ENCODE measurements at regions not wholly inside any gene's neighbourhood (a gene's known extent, or its start where the extent isn't known, plus 50 kb on each side); places are given as distances from the start of the nearest gene placed in this dataset.

- Histone ChIP-seq H3K79me1 (ENCODE audit: low read depth, low read length) (no peaks in the 10 kb centered on the region), H2BK120ac (ENCODE audit: low read depth, low read length) (no peak overlapping the region), H2AK5ac (ENCODE audit: low read depth, low read length) (no peak overlapping the region), H3K9me3 (replicated peaks in 1 of 2; ENCODE audit: control insufficient read depth in 2 of 2, insufficient read depth in 1 of 2, low read depth in 1 of 2, low read length in 2 of 2) (peaks cover 0 to 7% of the 10 kb centered on the region in 2 donors), H4K91ac (ENCODE audit: low read depth, low read length, poor library complexity) (no peak overlapping the region), H3K18ac (ENCODE audit: low read length) (peak overlapping the region; percentile 44), H3K36me3 (replicated peaks in 1 of 2; ENCODE audit: control insufficient read depth in 2 of 2, insufficient read depth in 2 of 2, low read length in 2 of 2) (no peaks in the 10 kb centered on the region), H3K27me3 (ENCODE audit: control insufficient read depth in 3 of 3, insufficient read depth in 3 of 3, low read depth in 1 of 3, low read length in 3 of 3) (peaks cover 0 to 20% (median 5%) of the 10 kb centered on the region in 3 experiments), H3K4me2 (ENCODE audit: insufficient read depth, low read length, poor library complexity, severe bottlenecking) (no peak overlapping the region), H3K14ac (ENCODE audit: low read length) (no peak overlapping the region), H3K4me1 (ENCODE audit: control insufficient read depth in 2 of 2, insufficient read depth in 1 of 2, low read depth in 1 of 2, low read length in 2 of 2) (peaks cover 0 to 14% of the 10 kb centered on the region in 2 donors), H3K23ac (ENCODE audit: low read depth, low read length, poor library complexity) (no peak overlapping the region), H3K9ac (ENCODE audit: low read depth, low read length, poor library complexity) (no peak overlapping the region), H3K4me3 (ENCODE audit: low read length in 2 of 2) (peak overlapping the region in 1 of 2 donors; percentile 4), H2BK5ac (ENCODE audit: low read length) (no peak overlapping the region), H2BK12ac (ENCODE audit: low read length) (no peak overlapping the region), H3K4ac (ENCODE audit: low read length) (no peak overlapping the region), H2AFZ (ENCODE audit: low read length) (no peak overlapping the region), H3K27ac (replicated peaks; ENCODE audit: low read length) (no peak overlapping the region), H4K8ac (ENCODE audit: low read depth, low read length) (no peak overlapping the region), H2BK15ac (ENCODE audit: low read length) (no peak overlapping the region)
- no CpG with 5 or more reads among the region's 9 CpGs for WGBS, 2 donors (ENCODE audit: extremely low coverage in 2 of 2, insufficient read length in 2 of 2, insufficient replicate concordance in 1 of 2)
- DNase-seq (ENCODE audit: low spot score): no peak
Measured at GRCh38 chr22:48235744-48236143, 1473.3 kb downstream of the TBC1D22A start.

- H3K4me3 ChIP-seq (ENCODE audit: low read length in 2 of 2): no peak overlapping the region
Measured at GRCh38 chr22:48234011-48234410, 1471.6 kb downstream of the TBC1D22A start.

GRCh38 chr22:48233586-48233985 lies 1471.1 kb downstream of the TBC1D22A start:
- Histone ChIP-seq H2BK120ac (ENCODE audit: low read depth, low read length) (no peak overlapping the region), H3K9me3 (replicated peaks in 1 of 2; ENCODE audit: control insufficient read depth in 2 of 2, insufficient read depth in 1 of 2, low read depth in 1 of 2, low read length in 2 of 2) (peaks cover 0 to 9% of the 10 kb centered on the region in 2 donors), H3K23ac (ENCODE audit: low read depth, low read length, poor library complexity) (no peak overlapping the region), H2BK5ac (ENCODE audit: low read length) (no peak overlapping the region), H3K14ac (ENCODE audit: low read length) (no peak overlapping the region), H2AK5ac (ENCODE audit: low read depth, low read length) (no peak overlapping the region), H3K18ac (ENCODE audit: low read length) (no peak overlapping the region), H2BK12ac (ENCODE audit: low read length) (no peak overlapping the region), H3K4me1 (ENCODE audit: control insufficient read depth in 2 of 2, insufficient read depth in 1 of 2, low read depth in 1 of 2, low read length in 2 of 2) (no peaks in the 10 kb centered on the region), H4K91ac (ENCODE audit: low read depth, low read length, poor library complexity) (no peak overlapping the region), H3K9ac (ENCODE audit: low read depth, low read length, poor library complexity) (no peak overlapping the region), H3K4me3 (ENCODE audit: low read length in 2 of 2) (no peak overlapping the region), H3K79me1 (ENCODE audit: low read depth, low read length) (no peaks in the 10 kb centered on the region), H3K27me3 (ENCODE audit: control insufficient read depth in 3 of 3, insufficient read depth in 3 of 3, low read depth in 1 of 3, low read length in 3 of 3) (peaks cover 0 to 5% (median under 1%) of the 10 kb centered on the region in 3 experiments), H3K4me2 (ENCODE audit: insufficient read depth, low read length, poor library complexity, severe bottlenecking) (no peak overlapping the region), H2AFZ (ENCODE audit: low read length) (no peak overlapping the region), H2BK15ac (ENCODE audit: low read length) (no peak overlapping the region), H3K4ac (ENCODE audit: low read length) (no peak overlapping the region), H4K8ac (ENCODE audit: low read depth, low read length) (no peak overlapping the region), H3K36me3 (replicated peaks in 1 of 2; ENCODE audit: control insufficient read depth in 2 of 2, insufficient read depth in 2 of 2, low read length in 2 of 2) (no peaks in the 10 kb centered on the region), H3K27ac (replicated peaks; ENCODE audit: low read length) (no peak overlapping the region)
- no CpG with 5 or more reads among the region's 1 CpG for WGBS, 2 donors (ENCODE audit: extremely low coverage in 2 of 2, insufficient read length in 2 of 2, insufficient replicate concordance in 1 of 2)
- DNase-seq (ENCODE audit: low spot score): no peak

More at GRCh38 chr22:48234011-48234410, 1471.6 kb downstream of the TBC1D22A start:
- no peak overlapping the region for H3K9ac ChIP-seq (ENCODE audit: low read depth, low read length, poor library complexity)
- H2BK5ac ChIP-seq (ENCODE audit: low read length): no peak overlapping the region
- no peaks in the 10 kb centered on the region for H3K79me1 ChIP-seq (ENCODE audit: low read depth, low read length)
- no peak overlapping the region for H3K18ac ChIP-seq (ENCODE audit: low read length)
- no peak overlapping the region for H2AK5ac ChIP-seq (ENCODE audit: low read depth, low read length)
- WGBS, 2 donors (ENCODE audit: extremely low coverage in 2 of 2, insufficient read length in 2 of 2, insufficient replicate concordance in 1 of 2): no CpG with 5 or more reads among the region's 8 CpGs
- H3K14ac ChIP-seq (ENCODE audit: low read length): no peak overlapping the region
- no peak overlapping the region for H2BK15ac ChIP-seq (ENCODE audit: low read length)
- no peak overlapping the region for H3K27ac ChIP-seq (replicated peaks; ENCODE audit: low read length)
- no peak overlapping the region for H3K4ac ChIP-seq (ENCODE audit: low read length)
- peaks cover 0 to 9% of the 10 kb centered on the region in 2 donors for H3K9me3 ChIP-seq (replicated peaks in 1 of 2; ENCODE audit: control insufficient read depth in 2 of 2, insufficient read depth in 1 of 2, low read depth in 1 of 2, low read length in 2 of 2)
- no peak overlapping the region for H2BK12ac ChIP-seq (ENCODE audit: low read length)
- H3K4me1 ChIP-seq (ENCODE audit: control insufficient read depth in 2 of 2, insufficient read depth in 1 of 2, low read depth in 1 of 2, low read length in 2 of 2): peaks cover 0 to 4% of the 10 kb centered on the region in 2 donors
- H3K23ac ChIP-seq (ENCODE audit: low read depth, low read length, poor library complexity): no peak overlapping the region
- H2AFZ ChIP-seq (ENCODE audit: low read length): no peak overlapping the region
- no peak for DNase-seq (ENCODE audit: low spot score)
- no peak overlapping the region for H2BK120ac ChIP-seq (ENCODE audit: low read depth, low read length)
- no peak overlapping the region for H3K4me2 ChIP-seq (ENCODE audit: insufficient read depth, low read length, poor library complexity, severe bottlenecking)
- peaks cover 0 to 5% (median 5%) of the 10 kb centered on the region in 3 experiments for H3K27me3 ChIP-seq (ENCODE audit: control insufficient read depth in 3 of 3, insufficient read depth in 3 of 3, low read depth in 1 of 3, low read length in 3 of 3)
- H4K91ac ChIP-seq (ENCODE audit: low read depth, low read length, poor library complexity): no peak overlapping the region
- no peak overlapping the region for H4K8ac ChIP-seq (ENCODE audit: low read depth, low read length)
- no peaks in the 10 kb centered on the region for H3K36me3 ChIP-seq (replicated peaks in 1 of 2; ENCODE audit: control insufficient read depth in 2 of 2, insufficient read depth in 2 of 2, low read length in 2 of 2)

- H3K23ac ChIP-seq (ENCODE audit: low read depth, low read length, poor library complexity): no peak overlapping the region
- H2BK5ac ChIP-seq (ENCODE audit: low read length): peak overlapping the region; percentile 10
- no peak overlapping the region for H3K14ac ChIP-seq (ENCODE audit: low read length)
- WGBS, 2 donors (ENCODE audit: extremely low coverage in 2 of 2, insufficient read length in 2 of 2, insufficient replicate concordance in 1 of 2): no CpG with 5 or more reads among the region's 5 CpGs
- H3K4ac ChIP-seq (ENCODE audit: low read length): no peak overlapping the region
- H2BK12ac ChIP-seq (ENCODE audit: low read length): no peak overlapping the region
- no peak for DNase-seq (ENCODE audit: low spot score)
- H3K79me1 ChIP-seq (ENCODE audit: low read depth, low read length): no peaks in the 10 kb centered on the region
- no peak overlapping the region for H2BK120ac ChIP-seq (ENCODE audit: low read depth, low read length)
- H3K4me2 ChIP-seq (ENCODE audit: insufficient read depth, low read length, poor library complexity, severe bottlenecking): no peak overlapping the region
- H3K4me3 ChIP-seq (ENCODE audit: low read length in 2 of 2): no peak overlapping the region
- no peak overlapping the region for H3K27ac ChIP-seq (replicated peaks; ENCODE audit: low read length)
- H3K9ac ChIP-seq (ENCODE audit: low read depth, low read length, poor library complexity): no peak overlapping the region
- no peaks in the 10 kb centered on the region for H3K27me3 ChIP-seq (ENCODE audit: control insufficient read depth in 3 of 3, insufficient read depth in 3 of 3, low read depth in 1 of 3, low read length in 3 of 3)
- no peak overlapping the region for H4K8ac ChIP-seq (ENCODE audit: low read depth, low read length)
- H4K91ac ChIP-seq (ENCODE audit: low read depth, low read length, poor library complexity): no peak overlapping the region
- no peak overlapping the region for H2BK15ac ChIP-seq (ENCODE audit: low read length)
- H3K4me1 ChIP-seq (ENCODE audit: control insufficient read depth in 2 of 2, insufficient read depth in 1 of 2, low read depth in 1 of 2, low read length in 2 of 2): no peaks in the 10 kb centered on the region
- H3K36me3 ChIP-seq (replicated peaks in 1 of 2; ENCODE audit: control insufficient read depth in 2 of 2, insufficient read depth in 2 of 2, low read length in 2 of 2): no peaks in the 10 kb centered on the region
- H3K9me3 ChIP-seq (replicated peaks in 1 of 2; ENCODE audit: control insufficient read depth in 2 of 2, insufficient read depth in 1 of 2, low read depth in 1 of 2, low read length in 2 of 2): peaks cover 0 to 2% of the 10 kb centered on the region in 2 donors
- no peak overlapping the region for H2AK5ac ChIP-seq (ENCODE audit: low read depth, low read length)
- H3K18ac ChIP-seq (ENCODE audit: low read length): no peak overlapping the region
- H2AFZ ChIP-seq (ENCODE audit: low read length): no peak overlapping the region
Measured at GRCh38 chr22:48228468-48228867, 1466.0 kb downstream of the TBC1D22A start.
